PC-3 (cell line): ENCODE measurements at regions not wholly inside any gene's neighbourhood (a gene's known extent, or its start where the extent isn't known, plus 50 kb on each side); places are given as distances from the start of the nearest gene placed in this dataset.

Experiments
- ATAC-seq: fragments of 200-7000 bp; cut with Tn5 transposase; 2 replicates; pipeline ENCODE4 v1.9.1; 2020; ENCODE audit warnings: mild to moderate bottlenecking, moderate library complexity
- BruUV-seq: library from RNA; stranded (reverse); fragments of 400-500 nt; replicated peaks from 2 replicates; lab custom pipeline; 2021; lab: Mats Ljungman, UMichigan
- CTCF ChIA-PET: fragments of 300-600 bp; sonication (Branson Sonifier 250); formaldehyde crosslinking; loops from one replicate; lab custom pipeline; 2022; ENCODE audit warnings: antibody characterized with exemption; lab: Charles Lee
- POLR2A ChIA-PET: fragments of 300-600 bp; sonication (Branson Sonifier 250); formaldehyde crosslinking; loops from one replicate; lab custom pipeline; 2022; ENCODE audit warnings: antibody characterized with exemption; ENCODE audit not compliant: unreplicated experiment; lab: Charles Lee
- DNase-seq: peaks from one replicate; pipeline ENCODE4 v3.0.0-alpha.2; 2015
- H2AFZ ChIP-seq: fragments of 300-600 bp; sonication (generic); 2 replicates; pipeline ENCODE4 v1.6.0; 2016; ENCODE audit warnings: antibody characterized with exemption, low read length
- H3F3A ChIP-seq: fragments of 300-600 bp; sonication (generic); one replicate; pipeline ENCODE4 v1.6.0; 2017; ENCODE audit warnings: antibody characterized with exemption, low read length, control low read depth, mild to moderate bottlenecking; ENCODE audit not compliant: unreplicated experiment
- H3K27ac ChIP-seq: fragments of 300-600 bp; sonication (generic); 2 replicates; pipeline ENCODE4 v1.5.1; 2016; ENCODE audit warnings: mild to moderate bottlenecking, low read length
- H3K27me3 ChIP-seq: fragments of 300-600 bp; sonication (generic); 2 replicates; pipeline ENCODE4 v1.6.1; 2016; ENCODE audit warnings: low read length, mixed read lengths
- H3K36me3 ChIP-seq: fragments of 300-600 bp; sonication (generic); 2 replicates; pipeline ENCODE4 v1.6.1; 2016; ENCODE audit warnings: low read depth, mixed run types, low read length, mixed read lengths
- H3K4me1 ChIP-seq: fragments of 300-600 bp; sonication (generic); 2 replicates; pipeline ENCODE4 v1.5.1; 2016; ENCODE audit warnings: low read length; ENCODE audit not compliant: insufficient read depth
- H3K4me2 ChIP-seq: fragments of 300-600 bp; sonication (generic); 2 replicates; pipeline ENCODE4 v1.6.0; 2016; ENCODE audit warnings: low read length
- H3K4me3 ChIP-seq: fragments of 300-600 bp; sonication (generic); 2 replicates; pipeline ENCODE4 v1.5.1; 2016; ENCODE audit warnings: mild to moderate bottlenecking, low read length, mixed read lengths
- H3K79me2 ChIP-seq: fragments of 300-600 bp; sonication (generic); 2 replicates; pipeline ENCODE4 v1.6.1; 2017; ENCODE audit warnings: low read length, mixed read lengths
- H3K9ac ChIP-seq: fragments of 300-600 bp; sonication (generic); 2 replicates; pipeline ENCODE4 v1.6.0; 2016; ENCODE audit warnings: mild to moderate bottlenecking, low read length
- H3K9me2 ChIP-seq: fragments of 300-600 bp; sonication (generic); replicated peaks from 2 replicates; pipeline ENCODE4 v1.6.1; 2016; ENCODE audit warnings: mixed run types, low read length, mixed read lengths
- H3K9me3 ChIP-seq: fragments of 300-600 bp; sonication (generic); 2 replicates; pipeline ENCODE4 v1.6.1; 2016; ENCODE audit warnings: low read length, mixed read lengths
- H4K20me1 ChIP-seq: fragments of 300-600 bp; sonication (generic); 2 replicates; pipeline ENCODE4 v1.6.1; 2016; ENCODE audit warnings: low read length, mixed read lengths
- EZH2 ChIP-seq: fragments of 300-600 bp; sonication (generic); IDR thresholded peaks from one replicate; pipeline ENCODE4 v1.6.1; 2017; ENCODE audit warnings: antibody characterized with exemption, mild to moderate bottlenecking, low read length; ENCODE audit not compliant: unreplicated experiment
- EZH2phosphoT487 ChIP-seq: fragments of 300-600 bp; sonication (generic); IDR thresholded peaks from 2 replicates; pipeline ENCODE4 v1.6.1; 2018; ENCODE audit warnings: mild to moderate bottlenecking, antibody characterized with exemption, low read length, borderline replicate concordance
- intact Hi-C: fragments of 100-400 bp; cut with micrococcal nuclease; formaldehyde crosslinking; loops from 2 replicates; pipeline ENCODE4 v1.9.0; 2023
- TF ChIP-seq, protein P1 (sequence below): fragments of 300-600 bp; sonication (generic); conservative IDR thresholded peaks from 2 replicates; pipeline ENCODE4 v1.5.1; 2017; ENCODE audit warnings: antibody characterized with exemption, low read depth, mild to moderate bottlenecking, low read length

DNA sequence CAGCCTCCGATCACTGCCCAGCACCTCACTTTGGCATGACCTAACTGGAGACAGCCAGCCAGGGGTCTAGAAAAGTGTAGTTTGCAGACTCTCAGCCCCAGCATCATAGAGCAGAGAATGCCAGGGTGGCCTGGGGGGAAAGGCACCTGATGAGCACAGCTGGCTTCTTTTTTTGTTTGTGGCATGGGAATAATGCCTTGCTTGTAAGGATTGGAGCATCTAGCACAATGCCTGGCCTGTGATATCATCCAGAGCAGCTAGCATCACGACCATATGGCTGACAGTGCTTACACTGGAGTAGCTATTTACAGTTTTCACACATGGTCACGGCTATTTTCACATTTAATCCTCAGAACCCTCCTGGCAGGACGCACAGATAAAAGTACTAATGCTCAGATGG, 594.8 kb upstream of the B3GAT1 start:
- ChIA-PET POLR2A (no interaction called here), CTCF (no interaction called here)
- no TSS peak for BruUV-seq
- no peaks in the 10 kb centered on the region for H3K36me3 ChIP-seq
- H2AFZ ChIP-seq: no peak overlapping the region
- H3F3A ChIP-seq: no peaks in the 10 kb centered on the region
- H3K9me2 ChIP-seq: no peaks in the 10 kb centered on the region
- H3K4me2 ChIP-seq: no peak overlapping the region
- H3K9me3 ChIP-seq: 0 out of 2 replicates have a peak, but pooled peaks cover 4% of the 10 kb centered on the region
- ATAC-seq: no peak
- H3K79me2 ChIP-seq: no peaks in the 10 kb centered on the region
- intact Hi-C loops: no loop called here
- no peaks in the 10 kb centered on the region for H4K20me1 ChIP-seq
- H3K4me1 ChIP-seq: no peaks in the 10 kb centered on the region
- TF ChIP-seq EZH2: no peak
- no peak for TF ChIP-seq EZH2phosphoT487
- DNase-seq: no peak
- H3K27ac ChIP-seq: no peak overlapping the region
- H3K9ac ChIP-seq: no peak overlapping the region
- no peak overlapping the region for H3K4me3 ChIP-seq
- H3K27me3 ChIP-seq: peaks cover 22% of the 10 kb centered on the region; the same call in 1 of the 2 replicates

DNA sequence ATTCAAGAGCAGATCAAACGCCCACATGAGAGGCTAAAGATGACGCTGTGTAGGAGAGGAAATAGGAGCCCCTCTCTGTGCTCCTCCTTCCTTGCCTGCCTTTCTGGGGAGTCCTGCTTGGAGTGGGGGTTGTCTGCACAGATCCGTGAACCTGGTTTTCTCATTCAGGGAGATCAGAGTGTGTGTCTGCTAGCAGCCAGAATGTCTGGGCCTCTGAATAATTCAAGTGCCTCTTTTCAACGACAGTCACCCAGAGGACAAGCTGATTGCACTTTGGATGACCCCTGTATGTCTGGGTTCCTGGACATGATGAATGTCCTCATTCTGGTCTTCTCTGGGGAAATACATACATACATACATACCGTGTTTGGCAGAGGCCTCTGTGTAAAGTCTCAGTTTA, 592.5 kb upstream of the B3GAT1 start:
- ATAC-seq: no peak
- Histone ChIP-seq H3K27ac (no peak overlapping the region), H3K9ac (no peak overlapping the region)

DNA sequence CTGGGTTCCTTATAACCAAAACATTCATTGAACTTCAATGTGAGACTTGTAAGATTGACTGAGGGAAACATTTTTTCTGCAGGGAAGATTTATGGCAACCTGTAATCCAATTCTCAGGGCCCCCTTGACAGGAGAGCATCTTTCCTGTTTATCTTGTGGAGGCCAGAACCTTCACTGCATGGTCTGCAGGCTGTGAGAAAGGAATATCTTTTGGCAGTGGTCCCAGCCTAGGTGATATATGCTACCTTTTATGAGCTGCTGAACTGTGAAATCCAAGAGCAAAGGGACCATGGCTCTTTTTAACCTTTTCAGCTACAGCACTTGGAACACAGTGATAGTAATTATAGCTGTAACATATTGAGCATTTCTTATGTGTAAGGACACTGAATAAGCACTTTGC, 590.2 kb upstream of the B3GAT1 start:
- H3K27me3 ChIP-seq: peaks cover 15% of the 10 kb centered on the region; the same call in 1 of the 2 replicates
- CTCF ChIA-PET: no interaction called here
- H3K9ac ChIP-seq: no peak overlapping the region
- H3K27ac ChIP-seq: no peak overlapping the region
- TF ChIP-seq, protein P1, sequence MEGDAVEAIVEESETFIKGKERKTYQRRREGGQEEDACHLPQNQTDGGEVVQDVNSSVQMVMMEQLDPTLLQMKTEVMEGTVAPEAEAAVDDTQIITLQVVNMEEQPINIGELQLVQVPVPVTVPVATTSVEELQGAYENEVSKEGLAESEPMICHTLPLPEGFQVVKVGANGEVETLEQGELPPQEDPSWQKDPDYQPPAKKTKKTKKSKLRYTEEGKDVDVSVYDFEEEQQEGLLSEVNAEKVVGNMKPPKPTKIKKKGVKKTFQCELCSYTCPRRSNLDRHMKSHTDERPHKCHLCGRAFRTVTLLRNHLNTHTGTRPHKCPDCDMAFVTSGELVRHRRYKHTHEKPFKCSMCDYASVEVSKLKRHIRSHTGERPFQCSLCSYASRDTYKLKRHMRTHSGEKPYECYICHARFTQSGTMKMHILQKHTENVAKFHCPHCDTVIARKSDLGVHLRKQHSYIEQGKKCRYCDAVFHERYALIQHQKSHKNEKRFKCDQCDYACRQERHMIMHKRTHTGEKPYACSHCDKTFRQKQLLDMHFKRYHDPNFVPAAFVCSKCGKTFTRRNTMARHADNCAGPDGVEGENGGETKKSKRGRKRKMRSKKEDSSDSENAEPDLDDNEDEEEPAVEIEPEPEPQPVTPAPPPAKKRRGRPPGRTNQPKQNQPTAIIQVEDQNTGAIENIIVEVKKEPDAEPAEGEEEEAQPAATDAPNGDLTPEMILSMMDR: no peak
- TF ChIP-seq EZH2phosphoT487: no peak
- no peak for TF ChIP-seq EZH2
- H2AFZ ChIP-seq: no peak overlapping the region
- no peaks in the 10 kb centered on the region for H3K36me3 ChIP-seq
- H4K20me1 ChIP-seq: no peaks in the 10 kb centered on the region
- no peak for DNase-seq
- POLR2A ChIA-PET: no interaction called here
- intact Hi-C loops: no loop called here
- no TSS peak for BruUV-seq
- H3F3A ChIP-seq: no peaks in the 10 kb centered on the region
- H3K4me1 ChIP-seq: no peaks in the 10 kb centered on the region
- peaks cover 6% of the 10 kb centered on the region; the same call in 1 of the 2 replicates for H3K9me3 ChIP-seq
- no peaks in the 10 kb centered on the region for H3K79me2 ChIP-seq
- H3K4me3 ChIP-seq: no peak overlapping the region
- H3K4me2 ChIP-seq: no peak overlapping the region
- ATAC-seq: no peak
- H3K9me2 ChIP-seq: no peaks in the 10 kb centered on the region

More for the DNA sequence above, 592.5 kb upstream of the B3GAT1 start:
- BruUV-seq: no TSS peak
- Histone ChIP-seq H4K20me1 (no peaks in the 10 kb centered on the region), H3K79me2 (no peaks in the 10 kb centered on the region), H3K36me3 (no peaks in the 10 kb centered on the region), H3K9me3 (peaks cover 3% of the 10 kb centered on the region; the same call in 1 of the 2 replicates), H3F3A (no peaks in the 10 kb centered on the region), H2AFZ (no peak overlapping the region), H3K27me3 (peaks cover 22% of the 10 kb centered on the region; the same call in 1 of the 2 replicates), H3K4me2 (no peak overlapping the region), H3K4me1 (no peaks in the 10 kb centered on the region), H3K4me3 (no peak overlapping the region), H3K9me2 (no peaks in the 10 kb centered on the region)
- intact Hi-C loops: no loop called here
- CTCF ChIA-PET: no interaction called here
- TF ChIP-seq EZH2phosphoT487 (no peak), EZH2 (no peak)
- TF ChIP-seq, protein P1: no peak
- POLR2A ChIA-PET: no interaction called here
- DNase-seq: no peak
